H1 (cell line): ENCODE measurements at regions not wholly inside any gene's neighbourhood (a gene's known extent, or its start where the extent isn't known, plus 50 kb on each side); places are given as distances from the start of the nearest gene placed in this dataset.

ENCODE experiments used
- CTCF ChIA-PET: fragments of 300-600 bp; sonication (Branson Sonifier 250); formaldehyde crosslinking; loops from one replicate; lab custom pipeline; 2021; ENCODE audit not compliant: partially characterized antibody; lab: Charles Lee
- POLR2A ChIA-PET: fragments of 300-600 bp; sonication (Branson Sonifier 250); formaldehyde crosslinking; loops from one replicate; lab custom pipeline; 2021; ENCODE audit warnings: inconsistent platforms; ENCODE audit not compliant: partially characterized antibody; lab: Charles Lee
- DNase-seq, 2 experiments: peaks; one replicate each; pipeline versions ENCODE4 v3.0.0 to v3.0.0-alpha.2; 2010 to 2022; ENCODE audit warnings: low spot score in 2 of 2, low read depth in 1 of 2, mixed read lengths in 1 of 2
- FAIRE-seq: peaks from 2 replicates; lab custom pipeline; 2011; peaks lifted over from hg19 to GRCh38; lab: Jason Lieb, UNC
- H2AFZ ChIP-seq: 2 replicates; pipeline ENCODE4 v1.8.1; 2012; ENCODE audit warnings: low read length, inconsistent platforms
- H2AK5ac ChIP-seq: 2 replicates; pipeline ENCODE4 v1.6.1; 2013; ENCODE audit warnings: low read depth, low read length
- H2BK120ac ChIP-seq: replicated peaks from 2 replicates; pipeline ENCODE3; 2013; ENCODE audit warnings: low read depth, low read length, inconsistent platforms
- H2BK12ac ChIP-seq: 2 replicates; pipeline ENCODE4 v1.6.1; 2013; ENCODE audit warnings: low read depth, low read length
- H2BK15ac ChIP-seq: 2 replicates; pipeline ENCODE4 v1.6.1; 2013; ENCODE audit warnings: low read length
- H2BK20ac ChIP-seq: 2 replicates; pipeline ENCODE4 v1.6.1; 2013; ENCODE audit warnings: low read length
- H2BK5ac ChIP-seq: 2 replicates; pipeline ENCODE4 v1.6.1; 2013; ENCODE audit warnings: low read depth, low read length
- H3K14ac ChIP-seq: 2 replicates; pipeline ENCODE4 v1.6.1; 2013; ENCODE audit warnings: inconsistent platforms; ENCODE audit not compliant: insufficient read length
- H3K18ac ChIP-seq: 2 replicates; pipeline ENCODE4 v1.6.1; 2013; ENCODE audit warnings: low read length; ENCODE audit errors: extremely low read depth
- H3K23ac ChIP-seq: 2 replicates; pipeline ENCODE4 v1.6.1; 2013; ENCODE audit warnings: inconsistent platforms; ENCODE audit not compliant: insufficient read length
- H3K23me2 ChIP-seq: 2 replicates; pipeline ENCODE4 v1.6.1; 2013; ENCODE audit warnings: low read depth, low read length
- H3K27ac ChIP-seq: 2 replicates; pipeline ENCODE4 v1.6.1; 2011; ENCODE audit warnings: low read depth, low read length, inconsistent platforms
- H3K27me3 ChIP-seq, 4 experiments: replicated peaks in 1 of 4; 1 replicate in 1 of 4; 2 replicates in 3 of 4; pipeline versions ENCODE4 v1.6.1 to v1.8.1; 2011 to 2013; ENCODE audit warnings: low read length in 3 of 4, mild to moderate bottlenecking in 3 of 4, inconsistent platforms in 2 of 4, mixed read lengths in 2 of 4, moderate library complexity in 1 of 4; ENCODE audit not compliant: control insufficient read depth in 3 of 4, insufficient read depth in 3 of 4; ENCODE audit errors: extremely low read depth in 1 of 4
- H3K36me3 ChIP-seq, 4 experiments: 2 replicates each; pipeline versions ENCODE4 v1.6.1 to v1.8.1; 2011 to 2013; ENCODE audit warnings: mild to moderate bottlenecking in 4 of 4, low read length in 3 of 4, moderate library complexity in 2 of 4, control low read depth in 1 of 4, inconsistent platforms in 1 of 4; ENCODE audit not compliant: insufficient read depth in 4 of 4, control insufficient read depth in 2 of 4
- H3K4ac ChIP-seq: replicated peaks from 2 replicates; pipeline ENCODE3; 2013; ENCODE audit warnings: low read length, low read depth, mixed read lengths, inconsistent platforms; ENCODE audit not compliant: insufficient read length
- H3K4me1 ChIP-seq, 4 experiments: replicated peaks in 1 of 4; 1 replicate in 1 of 4; 2 replicates in 3 of 4; pipeline versions ENCODE4 v1.6.1 to v1.8.1; 2011 to 2013; ENCODE audit warnings: low read length in 3 of 4, inconsistent platforms in 2 of 4, mixed read lengths in 1 of 4; ENCODE audit not compliant: insufficient read depth in 4 of 4, control insufficient read depth in 3 of 4
- H3K4me2 ChIP-seq, 2 experiments: 2 replicates each; pipeline versions ENCODE4 v1.6.1 to v1.8.1; 2011 to 2013; ENCODE audit warnings: low read depth in 2 of 2, low read length in 2 of 2, control low read depth in 1 of 2, inconsistent platforms in 1 of 2, mild to moderate bottlenecking in 1 of 2; ENCODE audit not compliant: insufficient read depth in 1 of 2
- H3K4me3 ChIP-seq, 4 experiments: fragments of 200-600, 300-600 bp in 1 of 4; sonication (generic), shearing (Covaris generic), sonication (Bioruptor Twin) in 1 of 4; 2 replicates each; pipeline versions ENCODE4 v1.5.1 to v1.8.1; 2011 to 2016; ENCODE audit warnings: low read length in 4 of 4, low read depth in 3 of 4, control low read depth in 2 of 4, inconsistent platforms in 2 of 4, mild to moderate bottlenecking in 2 of 4, mixed read lengths in 1 of 4, moderate library complexity in 1 of 4; ENCODE audit not compliant: insufficient read depth in 2 of 4; ENCODE audit errors: extremely low read depth in 1 of 4
- H3K56ac ChIP-seq: replicated peaks from 2 replicates; pipeline ENCODE3; 2013; ENCODE audit warnings: low read depth, mild to moderate bottlenecking, mixed read lengths, low read length, inconsistent platforms; ENCODE audit not compliant: insufficient read length
- H3K79me1 ChIP-seq: 2 replicates; pipeline ENCODE4 v1.6.1; 2013; ENCODE audit warnings: low read depth, low read length, control low read depth
- H3K79me2 ChIP-seq, 2 experiments: 2 replicates each; pipeline versions ENCODE4 v1.6.1 to v1.8.1; 2012 to 2013; ENCODE audit warnings: low read length in 2 of 2, mild to moderate bottlenecking in 2 of 2, inconsistent platforms in 1 of 2; ENCODE audit not compliant: insufficient read depth in 2 of 2, control insufficient read depth in 1 of 2
- H3K9ac ChIP-seq, 4 experiments: replicated peaks in 1 of 4; 1 replicate in 1 of 4; 2 replicates in 3 of 4; pipeline versions ENCODE4 v1.6.1 to v1.8.1; 2011 to 2013; ENCODE audit warnings: low read depth in 3 of 4, low read length in 3 of 4, control low read depth in 2 of 4, mild to moderate bottlenecking in 2 of 4, moderate library complexity in 2 of 4, inconsistent platforms in 1 of 4; ENCODE audit errors: extremely low read depth in 1 of 4
- H3K9me3 ChIP-seq, 2 experiments: 2 replicates each; pipeline versions ENCODE4 v1.6.1 to v1.8.1; 2012 to 2013; ENCODE audit warnings: mild to moderate bottlenecking in 2 of 2, moderate library complexity in 2 of 2, control low read depth in 1 of 2, inconsistent platforms in 1 of 2, low read depth in 1 of 2, low read length in 1 of 2, mixed read lengths in 1 of 2; ENCODE audit not compliant: insufficient read depth in 2 of 2
- H4K20me1 ChIP-seq, 2 experiments: replicated peaks in 1 of 2; 2 replicates each; pipeline versions ENCODE3 to v1.8.1; 2011 to 2013; ENCODE audit warnings: inconsistent platforms in 2 of 2, low read length in 2 of 2, mild to moderate bottlenecking in 1 of 2; ENCODE audit not compliant: insufficient read depth in 2 of 2, control insufficient read depth in 1 of 2
- H4K5ac ChIP-seq: 2 replicates; pipeline ENCODE4 v1.6.1; 2013; ENCODE audit warnings: low read length, low read depth, mixed read lengths, inconsistent platforms; ENCODE audit not compliant: insufficient read length
- H4K8ac ChIP-seq: 2 replicates; pipeline ENCODE4 v1.8.0; 2013; ENCODE audit warnings: mild to moderate bottlenecking, moderate library complexity, low read length, inconsistent platforms; ENCODE audit not compliant: insufficient read depth; ENCODE audit errors: extremely low read depth
- H4K91ac ChIP-seq: replicated peaks from 2 replicates; pipeline ENCODE3; 2013; ENCODE audit warnings: low read length, mixed read lengths, inconsistent platforms; ENCODE audit not compliant: insufficient read length
- CBX5 ChIP-seq: fragments of 300-800, 300-1000 bp; sonication (generic); IDR thresholded peaks from 2 replicates; pipeline ENCODE4 v1.7.1; 2016; ENCODE audit warnings: antibody characterized with exemption, low read length, low read depth
- KDM4A ChIP-seq: IDR thresholded peaks from one replicate; pipeline ENCODE4 v1.7.1; 2012; ENCODE audit warnings: low read depth, mild to moderate bottlenecking, moderate library complexity, low read length, inconsistent platforms; ENCODE audit not compliant: severe bottlenecking
- PHF8 ChIP-seq: fragments of 200-600 bp; sonication (generic); conservative IDR thresholded peaks from 2 replicates; pipeline ENCODE4 v1.7.1; 2012; ENCODE audit warnings: low read depth, mild to moderate bottlenecking, inconsistent platforms, low read length, moderate library complexity
- RBBP5 ChIP-seq: IDR thresholded peaks from 2 replicates; pipeline ENCODE4 v1.7.1; 2012; ENCODE audit warnings: low read depth, mild to moderate bottlenecking, inconsistent platforms, low read length, moderate library complexity, borderline replicate concordance
- SP2 ChIP-seq: IDR thresholded peaks from 2 replicates; pipeline ENCODE4 v1.6.1; 2012; ENCODE audit warnings: mild to moderate bottlenecking, low read length, inconsistent platforms
- WGBS, 2 experiments: shearing (Covaris generic) in 1 of 2; methylation state at CpG; one replicate each; pipeline versions ENCODE4 v1.1.6 to v1.1.7; 2013 to 2015; ENCODE audit warnings: low lambda C conversion rate in 2 of 2, mixed read lengths in 2 of 2, inconsistent platforms in 1 of 2, low coverage in 1 of 2, missing lambda C conversion rate in 1 of 2; ENCODE audit not compliant: insufficient replicate concordance in 2 of 2, insufficient coverage in 1 of 2, insufficient read length in 1 of 2; ENCODE audit errors: extremely low coverage in 1 of 2, missing lambda C conversion rate in 1 of 2; 5-methylcytosine and 5-hydroxymethylcytosine counted together

DNA sequence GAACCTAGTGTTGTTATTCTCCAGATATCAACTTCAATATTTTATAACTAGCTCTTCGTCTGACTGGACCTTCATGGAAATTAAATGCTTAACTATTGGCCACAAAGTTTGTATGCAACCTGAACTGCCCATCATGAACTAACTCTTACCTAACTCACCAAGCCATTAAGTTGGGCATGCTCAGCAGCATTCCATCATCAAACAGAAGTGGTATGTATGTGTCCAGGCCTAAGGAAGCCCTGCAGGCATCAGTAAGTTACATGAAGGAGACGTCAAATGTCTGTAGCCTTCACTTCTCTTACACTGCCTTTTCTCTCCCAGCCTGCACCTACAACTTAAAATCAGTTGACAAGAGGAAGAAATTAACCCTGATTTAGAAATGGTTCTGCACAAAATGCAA is 1639.2 kb upstream of the PABPC4L start:
- H2BK120ac ChIP-seq = no peak overlapping the region
- H3K4me3 ChIP-seq = no peak overlapping the region
- no peak overlapping the region for H3K27ac ChIP-seq
- no peaks in the 10 kb centered on the region for H4K20me1 ChIP-seq
- H4K8ac ChIP-seq = no peak overlapping the region
- ChIA-PET CTCF (no interaction called here), POLR2A (no interaction called here)
- 98% methylated on average over 2 of the region's 2 CpGs; no CpG with 5 or more reads in 1 of the 2 experiments for WGBS, 2 experiments
- no peak overlapping the region for H2BK5ac ChIP-seq
- no peak overlapping the region for H4K91ac ChIP-seq
- H3K79me1 ChIP-seq = no peaks in the 10 kb centered on the region
- H2AFZ ChIP-seq = no peak overlapping the region
- H3K18ac ChIP-seq = no peak overlapping the region
- no peaks in the 10 kb centered on the region; a peak in 1 of 7 replicates for H3K4me1 ChIP-seq
- no peak overlapping the region for H3K14ac ChIP-seq
- no peak for FAIRE-seq
- no peaks in the 10 kb centered on the region for H3K27me3 ChIP-seq
- no peak overlapping the region for H3K4ac ChIP-seq
- H3K79me2 ChIP-seq = no peaks in the 10 kb centered on the region
- no peaks in the 10 kb centered on the region for H3K9me3 ChIP-seq
- no peak overlapping the region for H3K23ac ChIP-seq
- H2BK20ac ChIP-seq = no peak overlapping the region
- no peak overlapping the region for H2BK12ac ChIP-seq
- H3K9ac ChIP-seq = no peak overlapping the region
- DNase-seq = no peak
- H2BK15ac ChIP-seq = no peak overlapping the region
- no peak overlapping the region for H2AK5ac ChIP-seq
- no peak overlapping the region for H4K5ac ChIP-seq
- H3K4me2 ChIP-seq = no peak overlapping the region
- H3K36me3 ChIP-seq = no peaks in the 10 kb centered on the region
- H3K23me2 ChIP-seq = no peaks in the 10 kb centered on the region
- H3K56ac ChIP-seq = no peak overlapping the region
- no peak for TF ChIP-seq RBBP5
- TF ChIP-seq PHF8 = no peak
- TF ChIP-seq SP2 = no peak
- TF ChIP-seq CBX5 = no peak
- no peak for TF ChIP-seq KDM4A
